Caco-2 (cell line): ENCODE measurements at regions not wholly inside any gene's neighbourhood (a gene's known extent, or its start where the extent isn't known, plus 50 kb on each side); places are given as distances from the start of the nearest gene placed in this dataset.

Source experiments
- BruUV-seq: library from RNA; stranded (reverse); fragments of 400-500 nt; replicated peaks from 2 replicates; lab custom pipeline; 2021; lab: Mats Ljungman, UMichigan
- CTCF ChIA-PET: fragments of 300-600 bp; sonication (Branson Sonifier 250); formaldehyde crosslinking; loops from one replicate; lab custom pipeline; 2022; ENCODE audit warnings: antibody characterized with exemption; lab: Charles Lee
- POLR2A ChIA-PET: fragments of 300-600 bp; sonication (Branson Sonifier 250); formaldehyde crosslinking; loops from one replicate; lab custom pipeline; 2022; ENCODE audit warnings: antibody characterized with exemption; lab: Charles Lee
- DNase-seq, 2 experiments: peaks; one replicate each; pipeline versions ENCODE4 v3.0.0 to v3.0.0-alpha.2; 2020 to 2022
- H3K27me3 ChIP-seq: replicated peaks from 2 replicates; pipeline ENCODE4 v1.6.0; 2011; ENCODE audit warnings: low read length; ENCODE audit not compliant: control insufficient read depth, insufficient read depth
- H3K36me3 ChIP-seq: 2 replicates; pipeline ENCODE4 v1.5.1; 2011; ENCODE audit warnings: low read length; ENCODE audit not compliant: control insufficient read depth, insufficient read depth
- H3K4me1 ChIP-seq: fragments of 250-450 bp; sonication (Bioruptor Pico); 2 replicates; pipeline ENCODE4 v1.5.1; 2020; ENCODE audit warnings: mild to moderate bottlenecking
- H3K4me3 ChIP-seq: 2 replicates; pipeline ENCODE4 v1.5.1; 2011; ENCODE audit warnings: low read depth, mild to moderate bottlenecking, control low read depth, low read length
- H3K9me3 ChIP-seq: fragments of 250-450 bp; sonication (Bioruptor Pico); 2 replicates; pipeline ENCODE4 v1.5.1; 2020; ENCODE audit warnings: mild to moderate bottlenecking, moderate library complexity
- H3K27ac Mint-ChIP-seq: one replicate; pipeline ENCODE4 v1.8.0; 2022; ENCODE audit warnings: mixed read lengths; ENCODE audit not compliant: unreplicated experiment
- H3K27me3 Mint-ChIP-seq: one replicate; pipeline ENCODE4 v1.8.0; 2022; ENCODE audit warnings: mixed read lengths; ENCODE audit not compliant: insufficient read depth, unreplicated experiment
- H3K36me3 Mint-ChIP-seq: one replicate; pipeline ENCODE4 v1.8.0; 2022; ENCODE audit warnings: mild to moderate bottlenecking, mixed read lengths; ENCODE audit not compliant: insufficient read depth, unreplicated experiment
- H3K4me1 Mint-ChIP-seq: one replicate; pipeline ENCODE4 v1.8.0; 2022; ENCODE audit warnings: low read depth, mixed read lengths; ENCODE audit not compliant: unreplicated experiment
- H3K4me3 Mint-ChIP-seq: one replicate; pipeline ENCODE4 v1.8.0; 2022; ENCODE audit warnings: mild to moderate bottlenecking, moderate library complexity, mixed read lengths; ENCODE audit not compliant: unreplicated experiment
- H3K9me3 Mint-ChIP-seq: one replicate; pipeline ENCODE4 v1.8.0; 2022; ENCODE audit warnings: mixed read lengths; ENCODE audit not compliant: unreplicated experiment
- intact Hi-C: fragments of 100-400 bp; cut with micrococcal nuclease; formaldehyde crosslinking; loops from one replicate; pipeline ENCODE4 v1.10.0; 2022; ENCODE audit not compliant: unreplicated experiment
- TF ChIP-seq, protein P1 (sequence below), 2 experiments: fragments of 200-600 bp in 1 of 2; IDR thresholded peaks; 1 replicate in 1 of 2; 2 replicates in 1 of 2; pipeline versions ENCODE4 v1.5.1 to v1.8.0; 2011 to 2022; ENCODE audit warnings: antibody characterized with exemption in 1 of 2, control low read depth in 1 of 2, inconsistent platforms in 1 of 2, low read depth in 1 of 2, low read length in 1 of 2, mild to moderate bottlenecking in 1 of 2, moderate library complexity in 1 of 2; ENCODE audit not compliant: insufficient read depth in 1 of 2, severe bottlenecking in 1 of 2, unreplicated experiment in 1 of 2

DNA sequence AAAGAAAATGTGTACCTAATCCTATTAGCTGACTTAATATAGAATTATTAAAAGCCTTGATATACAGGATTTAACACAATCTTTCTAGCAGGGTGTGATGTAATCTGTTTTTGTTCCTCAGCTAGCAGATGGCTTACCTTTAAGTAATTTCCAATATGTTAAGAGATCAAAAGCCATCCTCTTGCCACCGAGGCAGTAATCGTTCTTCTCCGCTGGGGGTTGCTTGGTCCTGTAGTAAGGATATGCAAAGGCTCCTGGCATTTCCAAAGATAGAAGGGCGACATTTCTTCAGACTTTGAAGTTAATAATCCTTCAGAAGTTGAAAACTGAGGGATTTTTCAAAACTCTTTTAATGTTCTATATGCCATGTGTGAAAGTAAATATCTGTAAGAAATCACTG, 156.4 kb downstream of the FZD1 start:
- no peaks in the 10 kb centered on the region for H3K27me3 ChIP-seq
- Mint-ChIP-seq H3K9me3 (no peaks in the 10 kb centered on the region), H3K4me3 (no peak overlapping the region), H3K36me3 (no peaks in the 10 kb centered on the region), H3K4me1 (no peaks in the 10 kb centered on the region), H3K27ac (no peak overlapping the region), H3K27me3 (peaks cover 14% of the 10 kb centered on the region)
- BruUV-seq, result no TSS peak
- TF ChIP-seq, protein P1, sequence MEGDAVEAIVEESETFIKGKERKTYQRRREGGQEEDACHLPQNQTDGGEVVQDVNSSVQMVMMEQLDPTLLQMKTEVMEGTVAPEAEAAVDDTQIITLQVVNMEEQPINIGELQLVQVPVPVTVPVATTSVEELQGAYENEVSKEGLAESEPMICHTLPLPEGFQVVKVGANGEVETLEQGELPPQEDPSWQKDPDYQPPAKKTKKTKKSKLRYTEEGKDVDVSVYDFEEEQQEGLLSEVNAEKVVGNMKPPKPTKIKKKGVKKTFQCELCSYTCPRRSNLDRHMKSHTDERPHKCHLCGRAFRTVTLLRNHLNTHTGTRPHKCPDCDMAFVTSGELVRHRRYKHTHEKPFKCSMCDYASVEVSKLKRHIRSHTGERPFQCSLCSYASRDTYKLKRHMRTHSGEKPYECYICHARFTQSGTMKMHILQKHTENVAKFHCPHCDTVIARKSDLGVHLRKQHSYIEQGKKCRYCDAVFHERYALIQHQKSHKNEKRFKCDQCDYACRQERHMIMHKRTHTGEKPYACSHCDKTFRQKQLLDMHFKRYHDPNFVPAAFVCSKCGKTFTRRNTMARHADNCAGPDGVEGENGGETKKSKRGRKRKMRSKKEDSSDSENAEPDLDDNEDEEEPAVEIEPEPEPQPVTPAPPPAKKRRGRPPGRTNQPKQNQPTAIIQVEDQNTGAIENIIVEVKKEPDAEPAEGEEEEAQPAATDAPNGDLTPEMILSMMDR (IDR thresholded peaks at IDR 0.05; ENCODE audit: insufficient read depth in 1 of 2, low read depth in 1 of 2, low read length in 1 of 2, severe bottlenecking in 1 of 2, unreplicated experiment in 1 of 2), result no peak
- ChIA-PET CTCF (no interaction called here), POLR2A (no interaction called here)
- H3K36me3 ChIP-seq, result no peaks in the 10 kb centered on the region
- H3K4me1 ChIP-seq, result no peaks in the 10 kb centered on the region
- H3K9me3 ChIP-seq, result no peaks in the 10 kb centered on the region
- DNase-seq, result no peak
- no peak overlapping the region for H3K4me3 ChIP-seq
- intact Hi-C loops, result no loop called here

DNA sequence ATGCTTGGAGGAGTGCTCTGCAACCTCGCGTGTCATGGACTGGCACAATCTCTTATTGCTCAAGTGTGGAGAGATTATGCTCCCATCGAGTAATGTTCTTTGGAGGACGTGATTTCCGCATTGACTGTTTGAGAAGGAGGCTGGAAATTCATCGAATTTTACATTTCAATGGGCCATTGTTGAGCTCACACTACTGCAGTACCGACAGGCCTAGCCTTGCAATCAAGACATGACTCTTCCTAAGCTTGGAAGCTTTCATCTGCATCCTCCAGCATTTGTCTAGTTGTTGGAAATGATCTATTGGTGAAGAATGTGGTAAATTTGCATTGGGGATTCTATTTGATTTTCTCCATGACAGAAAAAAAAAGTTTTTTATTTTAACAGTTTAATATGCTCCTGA, 156.8 kb downstream of the FZD1 start:
- Mint-ChIP-seq H3K36me3 (no peaks in the 10 kb centered on the region), H3K4me1 (no peaks in the 10 kb centered on the region), H3K4me3 (no peak overlapping the region), H3K9me3 (no peaks in the 10 kb centered on the region), H3K27me3 (peaks cover 12% of the 10 kb centered on the region), H3K27ac (no peak overlapping the region)
- no peaks in the 10 kb centered on the region for H3K9me3 ChIP-seq
- intact Hi-C loops, result no loop called here
- DNase-seq, result no peak
- TF ChIP-seq, protein P1 (IDR thresholded peaks at IDR 0.05; ENCODE audit: insufficient read depth in 1 of 2, low read depth in 1 of 2, low read length in 1 of 2, severe bottlenecking in 1 of 2, unreplicated experiment in 1 of 2), result no peak
- BruUV-seq, result no TSS peak
- ChIA-PET CTCF (no interaction called here), POLR2A (no interaction called here)
- no peaks in the 10 kb centered on the region for H3K36me3 ChIP-seq
- no peaks in the 10 kb centered on the region for H3K27me3 ChIP-seq
- no peak overlapping the region for H3K4me3 ChIP-seq
- H3K4me1 ChIP-seq, result no peaks in the 10 kb centered on the region

DNA sequence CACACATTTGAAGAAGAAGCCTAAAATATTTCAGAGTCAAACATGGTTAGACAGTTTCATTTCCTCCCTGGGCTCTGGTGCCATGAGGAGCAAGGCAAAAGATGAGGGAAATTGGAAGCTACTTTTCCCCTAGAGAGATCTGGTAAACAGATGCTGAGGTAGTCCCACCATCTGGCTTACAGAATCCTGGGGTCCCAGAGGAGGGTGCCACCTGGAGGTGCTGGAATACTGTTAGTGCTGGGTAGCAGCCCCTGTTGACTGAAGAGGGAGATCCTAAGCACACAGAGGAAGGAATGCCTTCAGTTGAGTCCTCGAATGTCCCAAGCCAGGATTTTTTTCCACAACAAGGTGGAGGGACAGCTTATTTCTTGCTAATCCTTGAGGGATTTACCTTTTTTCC, 160.1 kb downstream of the FZD1 start:
- intact Hi-C loops, result no loop called here
- H3K36me3 Mint-ChIP-seq, result no peaks in the 10 kb centered on the region
- POLR2A ChIA-PET, result no interaction called here
- Histone ChIP-seq H3K36me3 (no peaks in the 10 kb centered on the region), H3K4me3 (no peak overlapping the region), H3K9me3 (no peaks in the 10 kb centered on the region), H3K27me3 (no peaks in the 10 kb centered on the region), H3K4me1 (no peaks in the 10 kb centered on the region)
- no peak overlapping the region for H3K4me3 Mint-ChIP-seq
- BruUV-seq, result no TSS peak
- no peaks in the 10 kb centered on the region for H3K4me1 Mint-ChIP-seq
- peaks cover 2% of the 10 kb centered on the region for H3K27me3 Mint-ChIP-seq
- TF ChIP-seq, protein P1 (IDR thresholded peaks at IDR 0.05; ENCODE audit: insufficient read depth in 1 of 2, low read depth in 1 of 2, low read length in 1 of 2, severe bottlenecking in 1 of 2, unreplicated experiment in 1 of 2), result no peak
- DNase-seq, result no peak
- H3K27ac Mint-ChIP-seq, result no peak overlapping the region
- H3K9me3 Mint-ChIP-seq, result no peaks in the 10 kb centered on the region
- CTCF ChIA-PET, result no interaction called here
